Forelimb muscle (tissue), 1 donor: ENCODE measurements at regions not wholly inside any gene's neighbourhood (a gene's known extent, or its start where the extent isn't known, plus 50 kb on each side); places are given as distances from the start of the nearest gene placed in this dataset.
"Not testable (repeated sequence)": the region's sequence is repeated elsewhere in the genome, so short reads cannot be mapped to it uniquely, and the experiment has no call there.

Experiments used
- DNase-seq: peaks from one replicate; pipeline ENCODE4 v3.0.0-alpha.2; 2013; ENCODE audit warnings: low read depth

DNA sequence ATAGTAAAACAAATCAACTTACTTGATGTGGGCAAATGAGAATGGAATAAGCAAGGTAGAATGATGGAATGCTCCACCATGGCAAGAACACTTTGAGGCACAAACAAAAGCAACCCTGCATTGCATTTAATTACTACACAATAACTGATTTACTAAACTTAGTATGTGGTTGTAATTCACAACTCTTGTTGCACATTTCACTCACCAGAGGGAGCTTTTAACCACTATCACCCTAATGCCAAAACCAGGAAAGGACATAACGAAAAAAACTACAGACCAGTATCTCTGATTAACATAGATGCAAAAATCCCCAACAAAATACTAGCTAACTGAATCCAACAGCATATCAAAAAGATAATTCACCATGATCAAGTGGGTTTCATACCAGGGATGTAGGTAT lies 659.8 kb downstream of the CPS1 start:
- DNase-seq, result no peak

DNA sequence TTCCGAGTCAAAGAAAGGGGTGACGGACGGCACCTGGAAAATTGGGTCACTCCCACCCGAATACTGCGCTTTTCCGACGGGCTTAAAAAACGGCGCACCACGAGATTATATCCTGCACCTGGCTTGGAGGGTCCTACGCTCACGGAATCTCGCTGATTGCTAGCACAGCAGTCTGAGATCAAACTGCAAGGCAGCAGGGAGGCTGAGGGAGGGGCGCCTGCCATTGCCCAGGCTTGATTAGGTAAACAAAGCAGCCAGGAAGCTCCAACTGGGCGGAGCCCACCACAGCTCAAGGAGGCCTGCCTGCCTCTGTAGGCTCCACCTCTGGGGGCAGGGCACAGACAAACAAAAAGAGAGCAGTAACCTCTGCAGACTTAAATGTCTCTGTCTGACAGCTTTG lies 663.1 kb downstream of the CPS1 start:
- not testable (repeated sequence) for DNase-seq

DNA sequence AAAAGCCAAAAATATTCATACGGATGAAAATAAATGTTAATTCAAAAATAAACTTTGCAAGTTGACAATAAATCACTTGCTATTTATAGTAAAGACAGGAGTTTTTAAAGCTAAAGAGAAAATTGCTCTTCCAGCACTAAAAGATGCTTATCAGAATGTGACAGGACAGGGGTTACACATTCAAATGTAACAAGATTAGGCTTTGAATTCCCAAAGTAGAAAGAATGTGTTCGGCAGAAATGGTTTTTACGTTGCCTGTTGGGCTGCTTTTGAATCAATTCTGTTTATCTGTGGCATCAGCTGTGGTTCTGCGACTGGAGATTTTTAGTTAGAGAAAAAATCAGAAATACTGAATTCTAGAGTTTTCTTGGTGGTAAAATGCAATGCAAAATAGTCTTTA lies 669.4 kb downstream of the CPS1 start:
- no peak for DNase-seq

DNA sequence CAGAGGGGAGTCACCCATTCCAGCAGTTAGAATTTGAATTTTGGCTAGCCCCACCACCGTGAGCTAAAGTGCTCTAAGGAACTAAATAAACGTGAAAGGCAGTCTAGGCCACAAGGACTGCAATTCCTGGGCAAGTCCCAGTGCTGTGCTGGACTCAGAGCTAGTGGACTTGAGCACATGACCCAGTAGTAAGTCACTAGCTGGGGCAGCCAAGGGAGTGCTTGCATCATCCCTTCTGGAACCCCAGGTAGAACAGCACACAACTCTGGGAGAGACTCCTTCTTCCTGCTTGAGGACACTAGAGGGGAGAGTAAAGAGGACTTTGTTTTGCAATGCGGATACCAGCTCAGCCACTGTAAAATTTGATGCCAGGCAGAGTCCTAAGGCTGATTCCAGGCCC lies 672.2 kb downstream of the CPS1 start:
- DNase-seq, result no peak

DNA sequence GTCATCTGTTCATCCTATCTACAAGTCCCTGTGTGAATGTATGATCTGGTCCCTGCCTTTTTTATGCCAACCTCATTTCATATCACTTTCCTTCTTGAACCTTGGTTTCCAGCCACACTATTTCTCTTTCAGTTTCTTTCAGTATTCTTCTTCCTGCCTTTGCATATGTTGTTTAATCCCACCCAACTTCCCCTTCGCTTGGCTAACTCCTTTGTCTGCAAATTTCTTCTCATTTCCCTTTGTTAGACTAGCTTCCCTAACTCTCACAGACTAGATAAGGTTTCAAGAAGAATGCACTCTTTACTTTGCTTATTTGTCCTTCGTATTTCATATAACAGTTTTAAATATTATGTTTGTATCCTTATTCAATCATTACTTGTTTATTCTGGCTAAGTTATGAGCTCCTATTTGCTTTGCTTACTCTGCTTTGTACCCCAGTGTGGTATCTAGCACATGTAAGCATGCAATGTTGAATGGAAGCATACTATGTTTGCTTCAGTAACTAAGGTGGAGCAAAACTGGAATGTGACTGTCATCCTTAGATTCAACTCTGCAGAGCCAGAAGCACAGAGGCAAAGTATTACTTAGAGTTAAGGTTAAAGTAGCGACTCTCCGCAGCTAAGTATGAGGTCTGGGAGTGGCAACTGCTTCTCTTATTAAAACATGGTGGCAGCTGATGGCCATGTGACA lies 681.3 kb downstream of the CPS1 start:
- no peak for DNase-seq

DNA sequence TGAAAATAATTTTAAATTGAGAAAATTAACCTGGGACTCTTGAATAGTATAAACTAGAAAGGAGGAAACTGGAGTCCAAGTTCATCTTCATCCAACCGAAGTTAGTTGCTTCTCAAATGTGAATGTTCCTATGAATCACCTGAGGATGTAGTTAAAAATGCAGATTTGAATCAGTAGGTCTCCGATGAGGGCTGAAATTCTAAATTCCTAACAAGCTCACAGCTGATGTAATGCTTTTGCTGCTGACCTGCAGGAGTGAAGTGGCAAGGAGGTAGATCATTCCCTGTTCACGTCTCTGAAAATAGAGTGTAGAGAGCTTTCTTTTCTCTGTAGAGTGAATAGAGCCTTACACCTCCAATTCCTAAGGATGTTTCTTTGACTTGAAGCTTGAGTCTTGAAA lies 685.5 kb downstream of the CPS1 start:
- DNase-seq, result no peak

DNA sequence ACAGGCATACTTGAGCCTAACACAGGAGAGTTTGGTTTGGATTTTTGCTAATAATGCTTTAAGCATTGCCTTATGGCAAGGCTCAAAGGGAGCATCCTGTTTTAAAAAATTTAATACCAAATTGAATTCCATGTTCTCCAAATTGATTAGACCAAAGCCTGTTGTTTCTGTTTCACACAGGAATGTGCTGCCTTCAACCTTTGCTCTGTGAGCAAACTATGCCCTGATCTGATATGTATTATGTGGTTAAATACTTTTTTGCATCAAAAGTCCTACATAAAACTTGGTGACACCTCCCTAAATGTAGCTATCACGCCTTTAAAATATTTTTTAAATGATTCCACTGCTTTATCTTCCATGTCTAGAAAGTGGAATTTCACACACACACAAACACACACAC lies 691.4 kb downstream of the CPS1 start:
- DNase-seq, result no peak

DNA sequence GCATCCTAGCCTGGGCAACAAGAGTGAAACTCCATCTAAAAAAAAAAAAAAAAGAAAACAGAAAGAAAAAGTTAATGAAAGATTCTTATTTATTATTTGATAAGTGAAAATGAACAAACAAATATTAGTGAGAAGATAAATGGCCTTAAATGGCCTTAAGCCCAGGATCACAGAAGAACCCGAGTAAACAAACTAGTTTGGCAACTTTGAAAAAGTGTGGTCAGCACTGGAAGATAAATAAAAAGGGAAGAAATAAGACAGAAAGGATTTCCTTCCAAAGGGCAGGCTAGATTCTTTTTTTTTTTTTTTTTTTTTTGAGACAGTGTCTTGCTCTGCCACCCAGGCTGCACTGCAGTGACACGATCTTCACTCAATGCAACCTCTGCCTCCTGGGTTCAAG lies 692.4 kb downstream of the CPS1 start:
- DNase-seq, result no peak

DNA sequence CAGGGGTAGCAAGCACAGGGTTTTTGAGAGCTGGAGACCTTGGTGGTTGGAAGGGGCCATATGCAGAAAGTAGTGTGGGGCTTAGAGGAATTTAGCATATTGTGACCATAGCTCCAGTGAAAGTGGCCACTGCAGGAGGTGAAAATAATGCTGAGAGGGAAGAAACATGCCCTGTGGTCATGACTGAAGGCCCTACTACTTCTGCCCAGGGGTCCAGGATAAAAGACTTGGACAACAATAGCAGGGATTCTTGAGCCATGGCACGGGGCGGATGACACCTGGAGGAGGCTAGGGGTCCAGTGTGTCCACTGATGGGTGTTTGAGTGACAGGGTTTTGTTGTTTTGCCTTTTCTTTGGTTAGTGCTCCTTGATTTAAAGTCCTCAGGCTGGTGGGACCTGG lies 694.6 kb downstream of the CPS1 start:
- no peak for DNase-seq

DNA sequence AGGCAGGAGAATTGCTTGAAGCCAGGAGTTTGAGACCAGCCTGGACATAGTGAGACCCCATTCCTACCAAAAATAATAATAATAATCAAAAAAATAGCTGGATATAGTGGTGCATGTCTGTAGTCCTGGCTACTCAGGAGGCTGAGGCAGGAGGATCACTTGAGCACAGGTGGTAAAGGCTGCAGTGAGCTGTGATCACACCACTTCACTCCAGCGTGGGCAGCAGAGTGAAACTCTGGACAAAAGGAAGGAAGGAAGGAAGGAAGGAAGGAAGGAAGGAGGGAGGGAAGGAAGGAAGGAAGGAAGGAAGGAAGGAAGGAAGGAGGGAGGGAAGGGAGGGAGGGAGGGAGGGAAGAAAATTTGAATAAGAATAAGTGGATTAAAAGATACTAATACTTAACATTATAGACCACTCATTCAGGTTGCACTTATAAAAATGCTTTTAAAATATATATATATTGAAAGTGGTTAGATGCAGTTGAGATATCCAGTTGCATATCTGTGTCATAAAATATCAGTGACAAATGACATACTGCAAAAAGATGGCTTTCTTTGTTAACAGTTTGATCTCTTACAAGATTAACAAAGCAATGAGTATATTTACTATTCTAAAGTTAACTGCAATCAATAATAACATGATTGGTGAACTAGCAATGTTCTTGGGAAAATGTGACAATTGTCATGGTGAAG lies 702.4 kb downstream of the CPS1 start:
- DNase-seq, result no peak

DNA sequence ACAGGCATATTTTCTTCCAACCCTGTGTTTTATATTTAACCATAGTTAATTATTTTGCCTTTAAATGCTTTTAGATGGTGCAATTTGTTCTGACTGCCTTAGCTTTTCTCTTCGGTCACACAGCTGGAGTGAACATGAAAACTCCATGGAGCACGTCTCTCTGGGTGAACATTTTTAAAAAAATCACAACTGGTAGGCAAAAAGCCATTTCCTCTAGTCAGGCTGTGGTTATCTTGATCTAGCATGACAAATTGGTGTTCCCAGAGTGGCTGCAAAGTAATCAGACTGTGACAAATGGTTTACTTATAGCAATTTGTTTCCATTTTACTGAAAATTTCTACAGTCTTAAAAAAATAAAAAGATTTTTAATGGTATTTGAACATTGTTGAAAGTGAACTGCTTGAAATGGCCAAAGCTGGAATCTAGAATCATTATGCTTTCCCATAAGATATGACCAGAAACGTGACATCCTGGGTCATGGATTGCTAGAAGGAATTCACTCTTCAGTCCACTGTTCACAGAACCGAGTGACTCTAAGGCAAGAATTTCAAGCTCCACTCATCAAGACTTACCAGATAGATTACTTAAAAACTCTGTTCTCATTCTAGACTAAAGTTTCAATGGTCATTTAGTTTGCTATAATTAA lies 703.6 kb downstream of the CPS1 start:
- DNase-seq, result no peak

DNA sequence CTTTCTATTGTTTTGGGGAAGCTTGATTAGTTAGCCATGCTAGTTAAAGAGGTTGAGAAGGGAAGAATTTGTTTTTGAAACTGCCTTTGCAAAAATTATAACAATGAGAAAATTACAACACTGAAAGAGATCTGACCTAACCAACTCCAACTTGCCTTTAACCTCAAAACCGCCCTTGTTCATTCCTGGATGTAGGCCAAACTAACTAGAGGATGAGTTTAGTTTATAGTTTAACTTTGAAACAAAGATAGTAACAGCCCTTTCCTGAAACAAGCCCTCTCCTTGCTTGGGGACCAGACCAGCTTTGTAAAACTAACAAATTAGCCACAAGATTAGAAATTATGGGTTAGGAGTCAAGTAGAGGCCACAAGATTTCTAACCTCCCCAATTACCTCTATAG lies 713.9 kb downstream of the CPS1 start:
- no peak for DNase-seq

DNA sequence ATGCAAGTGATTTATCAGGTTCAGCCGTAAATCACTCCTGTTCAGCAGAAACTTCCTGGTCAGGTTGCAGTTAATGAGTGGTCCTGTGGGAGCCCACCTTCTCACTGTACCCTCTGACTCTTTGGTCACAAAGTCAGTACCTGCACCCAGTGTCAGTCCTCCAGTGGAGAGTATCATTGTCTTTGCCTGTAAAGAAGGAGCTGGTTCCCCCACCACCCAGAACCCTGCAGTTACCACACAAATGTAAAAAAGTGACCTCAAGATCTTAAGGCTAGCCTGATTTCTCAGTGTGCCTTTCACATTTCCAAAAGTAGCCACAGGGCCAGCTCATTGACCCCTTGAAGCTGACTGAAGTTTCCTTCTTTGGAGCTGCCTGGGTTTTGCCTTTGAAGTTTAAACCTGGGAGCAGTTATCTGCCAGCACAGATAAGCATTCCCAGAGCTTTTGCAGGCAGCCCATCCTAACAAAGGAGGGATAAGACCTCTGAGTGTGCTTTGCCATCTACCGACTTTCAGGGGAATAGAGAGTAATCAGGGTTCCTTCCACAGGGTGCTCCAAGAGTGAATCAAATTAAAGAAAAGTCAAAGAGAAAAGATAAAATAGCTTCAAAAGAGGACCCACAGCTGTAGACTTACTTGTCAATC lies 725.2 kb downstream of the CPS1 start:
- no peak for DNase-seq

DNA sequence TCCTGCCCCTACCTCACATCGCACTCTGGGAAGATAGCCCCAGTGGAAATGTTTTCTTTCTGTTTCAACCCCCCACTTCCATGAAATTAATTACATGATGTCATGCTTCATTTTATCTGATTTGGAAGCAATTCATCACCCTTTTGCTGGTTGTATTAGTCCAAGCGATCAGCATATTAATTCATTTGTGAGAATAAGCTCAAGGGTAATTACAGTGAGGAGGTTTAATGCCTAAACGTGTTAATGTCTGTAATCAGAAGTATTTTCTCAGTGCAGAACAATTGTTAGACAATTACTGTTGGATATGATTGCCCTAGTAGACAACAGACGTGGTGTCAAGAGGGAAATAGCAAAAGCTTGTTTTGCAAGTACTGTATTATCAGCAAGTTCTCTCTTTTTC lies 746.3 kb downstream of the CPS1 start:
- DNase-seq, result no peak

DNA sequence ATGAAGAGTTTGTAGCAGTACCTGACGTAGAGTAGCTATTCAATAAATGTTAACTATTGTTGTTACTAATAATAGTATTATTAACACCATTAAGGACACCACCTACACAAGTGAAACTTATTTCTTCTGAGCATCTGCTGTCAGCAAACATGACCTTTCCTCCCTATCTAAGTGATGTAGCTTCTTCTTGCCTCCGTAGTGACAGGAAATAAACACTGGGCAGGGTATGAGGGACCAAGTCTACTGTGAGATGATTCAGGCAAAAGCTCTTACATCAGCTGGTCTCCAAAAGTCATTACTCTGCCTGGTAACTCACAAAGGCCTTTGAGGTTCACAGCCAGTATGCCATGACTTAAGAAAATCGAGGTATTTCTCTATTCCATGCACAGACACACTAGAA lies 750.5 kb downstream of the CPS1 start:
- DNase-seq, result no peak
